H1 (cell line): ENCODE measurements at regions not wholly inside any gene's neighbourhood (a gene's known extent, or its start where the extent isn't known, plus 50 kb on each side); places are given as distances from the start of the nearest gene placed in this dataset.

Experiments used
- CTCF ChIA-PET: fragments of 300-600 bp; sonication (Branson Sonifier 250); formaldehyde crosslinking; loops from one replicate; lab custom pipeline; 2021; ENCODE audit not compliant: partially characterized antibody; lab: Charles Lee
- POLR2A ChIA-PET: fragments of 300-600 bp; sonication (Branson Sonifier 250); formaldehyde crosslinking; loops from one replicate; lab custom pipeline; 2021; ENCODE audit warnings: inconsistent platforms; ENCODE audit not compliant: partially characterized antibody; lab: Charles Lee
- DNase-seq, 2 experiments: peaks; one replicate each; pipeline versions ENCODE4 v3.0.0 to v3.0.0-alpha.2; 2010 to 2022; ENCODE audit warnings: low spot score in 2 of 2, low read depth in 1 of 2, mixed read lengths in 1 of 2
- FAIRE-seq: peaks from 2 replicates; lab custom pipeline; 2011; peaks lifted over from hg19 to GRCh38; lab: Jason Lieb, UNC
- H2AFZ ChIP-seq: 2 replicates; pipeline ENCODE4 v1.8.1; 2012; ENCODE audit warnings: low read length, inconsistent platforms
- H2AK5ac ChIP-seq: 2 replicates; pipeline ENCODE4 v1.6.1; 2013; ENCODE audit warnings: low read depth, low read length
- H2BK120ac ChIP-seq: replicated peaks from 2 replicates; pipeline ENCODE3; 2013; ENCODE audit warnings: low read depth, low read length, inconsistent platforms
- H2BK12ac ChIP-seq: 2 replicates; pipeline ENCODE4 v1.6.1; 2013; ENCODE audit warnings: low read depth, low read length
- H2BK15ac ChIP-seq: 2 replicates; pipeline ENCODE4 v1.6.1; 2013; ENCODE audit warnings: low read length
- H2BK20ac ChIP-seq: 2 replicates; pipeline ENCODE4 v1.6.1; 2013; ENCODE audit warnings: low read length
- H2BK5ac ChIP-seq: 2 replicates; pipeline ENCODE4 v1.6.1; 2013; ENCODE audit warnings: low read depth, low read length
- H3K14ac ChIP-seq: 2 replicates; pipeline ENCODE4 v1.6.1; 2013; ENCODE audit warnings: inconsistent platforms; ENCODE audit not compliant: insufficient read length
- H3K18ac ChIP-seq: 2 replicates; pipeline ENCODE4 v1.6.1; 2013; ENCODE audit warnings: low read length; ENCODE audit errors: extremely low read depth
- H3K23ac ChIP-seq: 2 replicates; pipeline ENCODE4 v1.6.1; 2013; ENCODE audit warnings: inconsistent platforms; ENCODE audit not compliant: insufficient read length
- H3K23me2 ChIP-seq: 2 replicates; pipeline ENCODE4 v1.6.1; 2013; ENCODE audit warnings: low read depth, low read length
- H3K27ac ChIP-seq: 2 replicates; pipeline ENCODE4 v1.6.1; 2011; ENCODE audit warnings: low read depth, low read length, inconsistent platforms
- H3K27me3 ChIP-seq, 4 experiments: replicated peaks in 1 of 4; 1 replicate in 1 of 4; 2 replicates in 3 of 4; pipeline versions ENCODE4 v1.6.1 to v1.8.1; 2011 to 2013; ENCODE audit warnings: low read length in 3 of 4, mild to moderate bottlenecking in 3 of 4, inconsistent platforms in 2 of 4, mixed read lengths in 2 of 4, moderate library complexity in 1 of 4; ENCODE audit not compliant: control insufficient read depth in 3 of 4, insufficient read depth in 3 of 4; ENCODE audit errors: extremely low read depth in 1 of 4
- H3K36me3 ChIP-seq, 4 experiments: 2 replicates each; pipeline versions ENCODE4 v1.6.1 to v1.8.1; 2011 to 2013; ENCODE audit warnings: mild to moderate bottlenecking in 4 of 4, low read length in 3 of 4, moderate library complexity in 2 of 4, control low read depth in 1 of 4, inconsistent platforms in 1 of 4; ENCODE audit not compliant: insufficient read depth in 4 of 4, control insufficient read depth in 2 of 4
- H3K4ac ChIP-seq: replicated peaks from 2 replicates; pipeline ENCODE3; 2013; ENCODE audit warnings: low read length, low read depth, mixed read lengths, inconsistent platforms; ENCODE audit not compliant: insufficient read length
- H3K4me1 ChIP-seq, 4 experiments: replicated peaks in 1 of 4; 1 replicate in 1 of 4; 2 replicates in 3 of 4; pipeline versions ENCODE4 v1.6.1 to v1.8.1; 2011 to 2013; ENCODE audit warnings: low read length in 3 of 4, inconsistent platforms in 2 of 4, mixed read lengths in 1 of 4; ENCODE audit not compliant: insufficient read depth in 4 of 4, control insufficient read depth in 3 of 4
- H3K4me2 ChIP-seq, 2 experiments: 2 replicates each; pipeline versions ENCODE4 v1.6.1 to v1.8.1; 2011 to 2013; ENCODE audit warnings: low read depth in 2 of 2, low read length in 2 of 2, control low read depth in 1 of 2, inconsistent platforms in 1 of 2, mild to moderate bottlenecking in 1 of 2; ENCODE audit not compliant: insufficient read depth in 1 of 2
- H3K4me3 ChIP-seq, 4 experiments: fragments of 200-600, 300-600 bp in 1 of 4; sonication (generic), shearing (Covaris generic), sonication (Bioruptor Twin) in 1 of 4; 2 replicates each; pipeline versions ENCODE4 v1.5.1 to v1.8.1; 2011 to 2016; ENCODE audit warnings: low read length in 4 of 4, low read depth in 3 of 4, control low read depth in 2 of 4, inconsistent platforms in 2 of 4, mild to moderate bottlenecking in 2 of 4, mixed read lengths in 1 of 4, moderate library complexity in 1 of 4; ENCODE audit not compliant: insufficient read depth in 2 of 4; ENCODE audit errors: extremely low read depth in 1 of 4
- H3K56ac ChIP-seq: replicated peaks from 2 replicates; pipeline ENCODE3; 2013; ENCODE audit warnings: low read depth, mild to moderate bottlenecking, mixed read lengths, low read length, inconsistent platforms; ENCODE audit not compliant: insufficient read length
- H3K79me1 ChIP-seq: 2 replicates; pipeline ENCODE4 v1.6.1; 2013; ENCODE audit warnings: low read depth, low read length, control low read depth
- H3K79me2 ChIP-seq, 2 experiments: 2 replicates each; pipeline versions ENCODE4 v1.6.1 to v1.8.1; 2012 to 2013; ENCODE audit warnings: low read length in 2 of 2, mild to moderate bottlenecking in 2 of 2, inconsistent platforms in 1 of 2; ENCODE audit not compliant: insufficient read depth in 2 of 2, control insufficient read depth in 1 of 2
- H3K9ac ChIP-seq, 4 experiments: replicated peaks in 1 of 4; 1 replicate in 1 of 4; 2 replicates in 3 of 4; pipeline versions ENCODE4 v1.6.1 to v1.8.1; 2011 to 2013; ENCODE audit warnings: low read depth in 3 of 4, low read length in 3 of 4, control low read depth in 2 of 4, mild to moderate bottlenecking in 2 of 4, moderate library complexity in 2 of 4, inconsistent platforms in 1 of 4; ENCODE audit errors: extremely low read depth in 1 of 4
- H3K9me3 ChIP-seq, 2 experiments: 2 replicates each; pipeline versions ENCODE4 v1.6.1 to v1.8.1; 2012 to 2013; ENCODE audit warnings: mild to moderate bottlenecking in 2 of 2, moderate library complexity in 2 of 2, control low read depth in 1 of 2, inconsistent platforms in 1 of 2, low read depth in 1 of 2, low read length in 1 of 2, mixed read lengths in 1 of 2; ENCODE audit not compliant: insufficient read depth in 2 of 2
- H4K20me1 ChIP-seq, 2 experiments: replicated peaks in 1 of 2; 2 replicates each; pipeline versions ENCODE3 to v1.8.1; 2011 to 2013; ENCODE audit warnings: inconsistent platforms in 2 of 2, low read length in 2 of 2, mild to moderate bottlenecking in 1 of 2; ENCODE audit not compliant: insufficient read depth in 2 of 2, control insufficient read depth in 1 of 2
- H4K5ac ChIP-seq: 2 replicates; pipeline ENCODE4 v1.6.1; 2013; ENCODE audit warnings: low read length, low read depth, mixed read lengths, inconsistent platforms; ENCODE audit not compliant: insufficient read length
- H4K8ac ChIP-seq: 2 replicates; pipeline ENCODE4 v1.8.0; 2013; ENCODE audit warnings: mild to moderate bottlenecking, moderate library complexity, low read length, inconsistent platforms; ENCODE audit not compliant: insufficient read depth; ENCODE audit errors: extremely low read depth
- H4K91ac ChIP-seq: replicated peaks from 2 replicates; pipeline ENCODE3; 2013; ENCODE audit warnings: low read length, mixed read lengths, inconsistent platforms; ENCODE audit not compliant: insufficient read length
- CREB1 ChIP-seq: IDR thresholded peaks from 2 replicates; pipeline ENCODE4 v1.6.1; 2012; ENCODE audit warnings: inconsistent platforms
- EGR1 ChIP-seq: IDR thresholded peaks from 2 replicates; pipeline ENCODE4 v1.6.1; 2011; ENCODE audit warnings: low read depth, low read length, borderline replicate concordance
- EP300 ChIP-seq, 2 experiments: IDR thresholded peaks; 1 replicate in 1 of 2; 2 replicates in 1 of 2; pipeline ENCODE4 v1.6.1; 2011 to 2012; ENCODE audit warnings: low read depth in 2 of 2, low read length in 2 of 2, mild to moderate bottlenecking in 2 of 2, borderline replicate concordance in 1 of 2, inconsistent platforms in 1 of 2, moderate library complexity in 1 of 2
- JUN ChIP-seq: IDR thresholded peaks from 2 replicates; pipeline ENCODE4 v1.6.1; 2011; ENCODE audit warnings: low read depth, mild to moderate bottlenecking, improper control_type of control experiment, low read length
- JUND ChIP-seq: IDR thresholded peaks from 2 replicates; pipeline ENCODE4 v1.6.1; 2011; ENCODE audit warnings: mild to moderate bottlenecking, improper control_type of control experiment, low read length
- NANOG ChIP-seq: IDR thresholded peaks from 2 replicates; pipeline ENCODE4 v1.6.1; 2011; ENCODE audit warnings: low read length, low read depth, mild to moderate bottlenecking, inconsistent platforms; ENCODE audit not compliant: insufficient read depth, poor library complexity, severe bottlenecking
- PHF8 ChIP-seq: fragments of 200-600 bp; sonication (generic); conservative IDR thresholded peaks from 2 replicates; pipeline ENCODE4 v1.7.1; 2012; ENCODE audit warnings: low read depth, mild to moderate bottlenecking, inconsistent platforms, low read length, moderate library complexity
- RFX5 ChIP-seq: IDR thresholded peaks from 2 replicates; pipeline ENCODE4 v1.6.1; 2011; ENCODE audit warnings: low read depth, low read length, improper control_type of control experiment, borderline replicate concordance
- RNF2 ChIP-seq: fragments of 200-900, 300-1000 bp; sonication (generic); IDR thresholded peaks from 2 replicates; pipeline ENCODE4 v1.7.1; 2016; ENCODE audit warnings: borderline replicate concordance, low read depth, mild to moderate bottlenecking, antibody characterized with exemption, low read length; ENCODE audit not compliant: poor library complexity, severe bottlenecking; ENCODE audit errors: missing control alignments
- RXRA ChIP-seq: IDR thresholded peaks from 2 replicates; pipeline ENCODE4 v1.6.1; 2011; ENCODE audit warnings: low read depth, mild to moderate bottlenecking, low read length, moderate library complexity; ENCODE audit not compliant: insufficient read depth
- SUZ12 ChIP-seq: fragments of 200-600 bp; sonication (generic); IDR thresholded peaks from 2 replicates; pipeline ENCODE4 v1.6.1; 2012; ENCODE audit warnings: mild to moderate bottlenecking, inconsistent platforms, low read length, moderate library complexity, mixed read lengths
- TAF7 ChIP-seq: optimal IDR thresholded peaks from 2 replicates; pipeline ENCODE3; 2011; ENCODE audit warnings: low read depth, mild to moderate bottlenecking, inconsistent platforms, low read length, moderate library complexity, borderline replicate concordance
- WGBS, 2 experiments: shearing (Covaris generic) in 1 of 2; methylation state at CpG; one replicate each; pipeline versions ENCODE4 v1.1.6 to v1.1.7; 2013 to 2015; ENCODE audit warnings: low lambda C conversion rate in 2 of 2, mixed read lengths in 2 of 2, inconsistent platforms in 1 of 2, low coverage in 1 of 2, missing lambda C conversion rate in 1 of 2; ENCODE audit not compliant: insufficient replicate concordance in 2 of 2, insufficient coverage in 1 of 2, insufficient read length in 1 of 2; ENCODE audit errors: extremely low coverage in 1 of 2, missing lambda C conversion rate in 1 of 2; 5-methylcytosine and 5-hydroxymethylcytosine counted together
- TF ChIP-seq, protein P1 (sequence below): IDR thresholded peaks from 2 replicates; pipeline ENCODE4 v1.6.1; 2012; ENCODE audit warnings: inconsistent platforms

GRCh38 chr11:23569547-23569946, 709.3 kb upstream of the CCDC179 start:
- H2BK20ac ChIP-seq = no peak overlapping the region
- H2BK15ac ChIP-seq = no peak overlapping the region
- no peak overlapping the region for H3K27ac ChIP-seq
- no peak overlapping the region for H4K91ac ChIP-seq
- TF ChIP-seq RNF2 (no peak), EGR1 (no peak), EP300 (IDR thresholded peaks at IDR 0.05; ENCODE audit: borderline replicate concordance in 1 of 2, low read depth in 2 of 2, low read length in 2 of 2) (no peak), NANOG (no peak), SUZ12 (no peak), PHF8 (no peak), JUND (no peak), RXRA (no peak), CREB1 (no peak), TAF7 (no peak), JUN (no peak), RFX5 (no peak)
- TF ChIP-seq, protein P1, sequence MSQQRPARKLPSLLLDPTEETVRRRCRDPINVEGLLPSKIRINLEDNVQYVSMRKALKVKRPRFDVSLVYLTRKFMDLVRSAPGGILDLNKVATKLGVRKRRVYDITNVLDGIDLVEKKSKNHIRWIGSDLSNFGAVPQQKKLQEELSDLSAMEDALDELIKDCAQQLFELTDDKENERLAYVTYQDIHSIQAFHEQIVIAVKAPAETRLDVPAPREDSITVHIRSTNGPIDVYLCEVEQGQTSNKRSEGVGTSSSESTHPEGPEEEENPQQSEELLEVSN = no peak
- no peak overlapping the region for H3K23ac ChIP-seq
- FAIRE-seq (no peak), DNase-seq (no peak)
- H2AFZ ChIP-seq = no peak overlapping the region
- no peaks in the 10 kb centered on the region for H3K23me2 ChIP-seq
- H3K14ac ChIP-seq = no peak overlapping the region
- no peaks in the 10 kb centered on the region for H3K9me3 ChIP-seq
- no peak overlapping the region for H3K9ac ChIP-seq
- WGBS, 2 experiments = 94% methylated on average over 3 of the region's 3 CpGs; no CpG with 5 or more reads in 1 of the 2 experiments
- no peaks in the 10 kb centered on the region for H3K36me3 ChIP-seq
- no peak overlapping the region for H2BK5ac ChIP-seq
- ChIA-PET CTCF (interaction anchor here (0.7 kb wide), 1 partner anchor 694 kb away, joined by 4 read pairs; no protein-coding TSS in a partner anchor), POLR2A (no interaction called here)
- H3K27me3 ChIP-seq = no peaks in the 10 kb centered on the region
- H3K79me2 ChIP-seq = no peaks in the 10 kb centered on the region
- no peak overlapping the region for H2BK120ac ChIP-seq
- H3K4me1 ChIP-seq = no peaks in the 10 kb centered on the region
- no peak overlapping the region for H3K18ac ChIP-seq
- no peak overlapping the region for H2AK5ac ChIP-seq
- H3K4me2 ChIP-seq = no peak overlapping the region
- no peak overlapping the region for H2BK12ac ChIP-seq
- no peak overlapping the region for H3K4me3 ChIP-seq
- H3K79me1 ChIP-seq = no peaks in the 10 kb centered on the region
- H3K4ac ChIP-seq = no peak overlapping the region
- no peaks in the 10 kb centered on the region for H4K20me1 ChIP-seq
- no peak overlapping the region for H4K5ac ChIP-seq
- H3K56ac ChIP-seq = no peak overlapping the region
- no peak overlapping the region for H4K8ac ChIP-seq
